Natural killer cell (primary cell): ENCODE measurements at regions not wholly inside any gene's neighbourhood (a gene's known extent, or its start where the extent isn't known, plus 50 kb on each side); places are given as distances from the start of the nearest gene placed in this dataset.

Experiments
- ATAC-seq, 3 donors: fragments of 150-1000 bp in 2 of 3; fragments of 200-7000 bp in 1 of 3; cut with Tn5 transposase; 1 replicate in 1 of 3; 2 replicates in 2 of 3; pipeline ENCODE4 v1.10.0; 2021; ENCODE audit warnings: mild to moderate bottlenecking in 2 of 3, moderate library complexity in 2 of 3
- DNase-seq, 2 donors: peaks; one replicate each; pipeline versions ENCODE4 v3.0.0 to v3.0.0-alpha.2; 2013 to 2021; ENCODE audit warnings: mixed read lengths in 1 of 2
- H3K27ac ChIP-seq: one replicate; pipeline ENCODE4 v1.5.1; 2013; ENCODE audit warnings: mild to moderate bottlenecking, low read length
- H3K27me3 ChIP-seq: one replicate; pipeline ENCODE4 v1.6.1; 2013; ENCODE audit warnings: low read length; ENCODE audit not compliant: control insufficient read depth, insufficient read depth
- H3K36me3 ChIP-seq: one replicate; pipeline ENCODE4 v1.6.1; 2013; ENCODE audit warnings: low read length; ENCODE audit not compliant: control insufficient read depth, insufficient read depth
- H3K4me1 ChIP-seq: one replicate; pipeline ENCODE4 v1.6.1; 2013; ENCODE audit warnings: low read length; ENCODE audit not compliant: control insufficient read depth, insufficient read depth
- H3K4me3 ChIP-seq: one replicate; pipeline ENCODE4 v1.5.1; 2013; ENCODE audit warnings: low read length
- H3K9me3 ChIP-seq: one replicate; pipeline ENCODE4 v1.6.1; 2013; ENCODE audit warnings: low read length; ENCODE audit not compliant: control insufficient read depth, insufficient read depth
- H3K27ac Mint-ChIP-seq, 2 donors: one replicate each; pipeline ENCODE4 v1.8.0; 2022; ENCODE audit warnings: mild to moderate bottlenecking in 2 of 2, mixed read lengths in 2 of 2, moderate library complexity in 1 of 2
- H3K27me3 Mint-ChIP-seq, 2 donors: one replicate each; pipeline ENCODE4 v1.8.0; 2022; ENCODE audit warnings: low read depth in 2 of 2, mixed read lengths in 2 of 2
- H3K36me3 Mint-ChIP-seq: one replicate; pipeline ENCODE4 v1.8.0; 2022; ENCODE audit warnings: mixed read lengths
- H3K4me1 Mint-ChIP-seq, 2 donors: one replicate each; pipeline ENCODE4 v1.8.0; 2022; ENCODE audit warnings: mixed read lengths in 2 of 2
- H3K4me3 Mint-ChIP-seq: one replicate; pipeline ENCODE4 v1.8.0; 2022; ENCODE audit warnings: mild to moderate bottlenecking, moderate library complexity, mixed read lengths
- H3K9me3 Mint-ChIP-seq, 2 donors: one replicate each; pipeline ENCODE4 v1.8.0; 2022; ENCODE audit warnings: mixed read lengths in 2 of 2
- CTCF ChIP-seq: fragments of 200-600 bp; IDR thresholded peaks from one replicate; pipeline ENCODE4 v1.8.0; 2022; ENCODE audit warnings: antibody characterized with exemption
- whole genome bisulfite sequencing: methylation state at CpG from one replicate; pipeline ENCODE4 v1.1.7; 2013; ENCODE audit warnings: missing lambda C conversion rate; ENCODE audit not compliant: insufficient coverage; 5-methylcytosine and 5-hydroxymethylcytosine counted together
- intact Hi-C: fragments of 100-400 bp; cut with micrococcal nuclease; formaldehyde crosslinking; loops from one replicate; pipeline ENCODE4 v1.14.2; 2022

GRCh38 chr1:115142616-115143015 lies 53.3 kb upstream of the TSPAN2 start:
- Mint-ChIP-seq H3K4me1 (peaks cover 8 to 9% of the 10 kb centered on the region in 2 donors), H3K27ac (no peak overlapping the region), H3K9me3 (no peaks in the 10 kb centered on the region), H3K27me3 (peaks cover 56 to 58% of the 10 kb centered on the region in 2 donors), H3K4me3 (no peak overlapping the region), H3K36me3 (no peaks in the 10 kb centered on the region)
- no peak for ATAC-seq
- intact Hi-C loops = no loop called here
- WGBS = 84% methylated on average over 3 of the region's 3 CpGs
- no peak overlapping the region for H3K4me3 ChIP-seq
- no peak for DNase-seq
- H3K9me3 ChIP-seq = no peaks in the 10 kb centered on the region
- no peak overlapping the region for H3K27ac ChIP-seq
- no peak for TF ChIP-seq CTCF
- H3K4me1 ChIP-seq = peaks cover 4% of the 10 kb centered on the region
- H3K27me3 ChIP-seq = no peaks in the 10 kb centered on the region
- H3K36me3 ChIP-seq = no peaks in the 10 kb centered on the region

DNA sequence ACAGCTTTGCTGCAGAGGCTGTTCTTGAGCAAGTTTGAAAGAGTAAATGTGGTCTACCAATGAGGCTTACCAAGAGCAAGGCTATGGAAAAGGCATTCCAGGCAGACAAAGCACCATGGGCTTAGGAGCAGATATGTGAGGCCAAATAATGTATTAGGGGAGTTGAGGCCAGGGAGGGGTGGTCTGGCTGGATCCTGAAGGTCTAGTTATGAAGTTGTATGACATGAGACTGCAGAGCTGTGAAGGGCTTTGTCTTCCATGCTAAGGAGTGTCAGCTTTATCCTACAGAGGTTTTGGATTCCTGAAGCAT lies 51.8 kb upstream of the TSPAN2 start:
- Histone ChIP-seq H3K4me3 (no peak overlapping the region), H3K27ac (no peak overlapping the region), H3K4me1 (peaks cover 4% of the 10 kb centered on the region), H3K9me3 (no peaks in the 10 kb centered on the region), H3K36me3 (no peaks in the 10 kb centered on the region), H3K27me3 (no peaks in the 10 kb centered on the region)
- DNase-seq (no peak), ATAC-seq (no peak)
- TF ChIP-seq CTCF = no peak
- Mint-ChIP-seq H3K4me3 (no peak overlapping the region), H3K9me3 (no peaks in the 10 kb centered on the region), H3K4me1 (peaks cover 6 to 8% of the 10 kb centered on the region in 2 donors), H3K27ac (no peak overlapping the region), H3K27me3 (peaks cover 44 to 47% of the 10 kb centered on the region in 2 donors), H3K36me3 (no peaks in the 10 kb centered on the region)
- intact Hi-C loops = no loop called here

GRCh38 chr1:115140442-115141144 lies 51.3 kb upstream of the TSPAN2 start:
- no peaks in the 10 kb centered on the region for H3K9me3 Mint-ChIP-seq

More at GRCh38 chr1:115140442-115141144, 51.3 kb upstream of the TSPAN2 start:
- no peak for TF ChIP-seq CTCF
- intact Hi-C loops = no loop called here
- H3K4me1 Mint-ChIP-seq = peaks cover 6 to 8% of the 10 kb centered on the region in 2 donors
- H3K4me1 ChIP-seq = peaks cover 4% of the 10 kb centered on the region
- H3K27ac Mint-ChIP-seq = no peak overlapping the region
- peaks cover 39 to 50% of the 10 kb centered on the region in 2 donors for H3K27me3 Mint-ChIP-seq
- H3K4me3 Mint-ChIP-seq = no peak overlapping the region
- no peak overlapping the region for H3K27ac ChIP-seq
- no peaks in the 10 kb centered on the region for H3K36me3 Mint-ChIP-seq
- H3K9me3 ChIP-seq = no peaks in the 10 kb centered on the region
- H3K4me3 ChIP-seq = no peak overlapping the region
- ATAC-seq (no peak), DNase-seq (no peak)
- H3K27me3 ChIP-seq = no peaks in the 10 kb centered on the region
- WGBS = 80% methylated on average over 2 of the region's 2 CpGs
- H3K36me3 ChIP-seq = no peaks in the 10 kb centered on the region
